Parathyroid adenoma (tissue), 2 donors: ENCODE measurements at regions not wholly inside any gene's neighbourhood (a gene's known extent, or its start where the extent isn't known, plus 50 kb on each side); places are given as distances from the start of the nearest gene placed in this dataset.

Experiments
- H2AFZ ChIP-seq: fragments of 300-600 bp; sonication (generic); one replicate; pipeline ENCODE4 v1.7.0; 2017; ENCODE audit warnings: antibody characterized with exemption, mild to moderate bottlenecking
- H3K27ac ChIP-seq: fragments of 300-600 bp; sonication (generic); one replicate; pipeline ENCODE4 v1.7.0; 2017
- H3K27me3 ChIP-seq: fragments of 300-600 bp; sonication (generic); one replicate; pipeline ENCODE4 v1.7.0; 2017; ENCODE audit warnings: low read length; ENCODE audit not compliant: control insufficient read depth, insufficient read depth
- H3K36me3 ChIP-seq: fragments of 300-600 bp; sonication (generic); one replicate; pipeline ENCODE4 v1.7.0; 2017; ENCODE audit warnings: low read length; ENCODE audit not compliant: control insufficient read depth, insufficient read depth
- H3K4me1 ChIP-seq: fragments of 300-600 bp; sonication (generic); one replicate; pipeline ENCODE4 v1.7.0; 2017; ENCODE audit warnings: control low read depth
- H3K4me2 ChIP-seq: fragments of 300-600 bp; sonication (generic); one replicate; pipeline ENCODE4 v1.7.0; 2017; ENCODE audit warnings: low read length
- H3K4me3 ChIP-seq: fragments of 300-600 bp; sonication (generic); one replicate; pipeline ENCODE4 v1.7.0; 2017; ENCODE audit warnings: low read depth, low read length
- H3K79me2 ChIP-seq: fragments of 300-600 bp; sonication (generic); one replicate; pipeline ENCODE4 v1.7.0; 2017; ENCODE audit warnings: control low read depth
- H3K9ac ChIP-seq: fragments of 300-600 bp; sonication (generic); one replicate; pipeline ENCODE4 v1.7.0; 2017; ENCODE audit warnings: mild to moderate bottlenecking
- H3K9me3 ChIP-seq: fragments of 300-600 bp; sonication (generic); one replicate; pipeline ENCODE4 v1.7.0; 2017; ENCODE audit warnings: low read length; ENCODE audit not compliant: control insufficient read depth
- CTCF ChIP-seq: fragments of 300-600 bp; sonication (generic); IDR thresholded peaks from one replicate; pipeline ENCODE4 v1.7.0; 2017; ENCODE audit warnings: antibody characterized with exemption, mild to moderate bottlenecking
- donor health status: primary hyperparathyroidism.

DNA sequence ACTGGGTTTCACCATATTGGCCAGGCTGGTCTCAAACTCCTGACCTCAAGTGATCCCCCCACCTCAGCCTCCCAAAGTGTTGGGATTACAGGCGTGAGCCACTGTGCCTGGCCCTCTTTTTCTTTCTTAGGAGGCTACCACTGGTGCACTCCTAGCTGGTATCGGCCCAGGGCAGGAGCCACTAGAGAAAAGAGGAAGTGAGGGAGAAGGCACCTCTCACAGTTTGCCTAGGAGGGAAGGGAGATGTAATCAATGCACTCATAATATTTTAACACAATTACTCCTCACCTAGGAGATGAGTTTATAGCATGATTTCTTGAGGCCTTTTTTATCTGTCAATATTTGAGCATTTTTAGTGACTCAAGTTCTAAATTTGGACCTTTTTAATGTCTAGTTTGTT is 189.0 kb upstream of the SOX4 start:
- Histone ChIP-seq H3K27me3 (no peaks in the 10 kb centered on the region), H3K9ac (no peak overlapping the region), H3K36me3 (no peaks in the 10 kb centered on the region), H3K27ac (no peak overlapping the region), H3K4me1 (no peaks in the 10 kb centered on the region), H3K4me2 (no peak overlapping the region), H2AFZ (no peak overlapping the region), H3K4me3 (no peak overlapping the region), H3K79me2 (no peaks in the 10 kb centered on the region), H3K9me3 (no peaks in the 10 kb centered on the region)
- TF ChIP-seq CTCF = no peak

GRCh38 chr6:21406316-21406715 is 187.2 kb upstream of the SOX4 start:
- Histone ChIP-seq H3K27me3 (no peaks in the 10 kb centered on the region), H3K4me1 (no peaks in the 10 kb centered on the region), H3K4me3 (no peak overlapping the region), H3K36me3 (no peaks in the 10 kb centered on the region), H3K9ac (no peak overlapping the region), H2AFZ (no peak overlapping the region), H3K79me2 (no peaks in the 10 kb centered on the region), H3K4me2 (no peak overlapping the region), H3K9me3 (no peaks in the 10 kb centered on the region), H3K27ac (no peak overlapping the region)
- TF ChIP-seq CTCF = no peak

DNA sequence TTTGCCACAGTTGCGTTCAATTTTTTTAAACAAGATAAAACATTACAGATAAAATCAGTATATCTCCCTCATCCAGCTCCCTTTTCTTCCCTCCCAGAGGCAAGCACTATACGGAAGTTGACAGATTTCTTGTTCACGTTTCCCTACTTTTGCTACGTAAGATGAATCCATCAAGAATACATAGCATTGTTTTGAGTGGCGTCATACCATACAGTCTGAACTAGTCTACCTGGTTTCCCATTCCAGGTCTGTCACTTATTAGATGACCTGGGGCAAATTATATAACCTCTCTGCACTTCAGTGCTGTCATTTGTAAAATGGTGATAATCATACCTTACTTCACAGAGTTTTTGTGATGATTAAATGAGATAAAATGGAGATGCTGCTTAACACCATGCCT is 184.3 kb upstream of the SOX4 start:
- Histone ChIP-seq H3K27me3 (no peaks in the 10 kb centered on the region), H3K79me2 (no peaks in the 10 kb centered on the region), H3K27ac (no peak overlapping the region), H3K4me2 (no peak overlapping the region), H3K4me1 (no peaks in the 10 kb centered on the region), H3K4me3 (no peak overlapping the region), H3K9ac (no peak overlapping the region), H3K36me3 (no peaks in the 10 kb centered on the region), H2AFZ (no peak overlapping the region), H3K9me3 (no peaks in the 10 kb centered on the region)
- TF ChIP-seq CTCF = no peak

GRCh38 chr6:21413428-21413827 is 180.1 kb upstream of the SOX4 start:
- no peaks in the 10 kb centered on the region for H3K36me3 ChIP-seq
- no peaks in the 10 kb centered on the region for H3K27me3 ChIP-seq
- H3K4me2 ChIP-seq = no peak overlapping the region
- no peak overlapping the region for H3K27ac ChIP-seq
- no peaks in the 10 kb centered on the region for H3K4me1 ChIP-seq
- H3K9ac ChIP-seq = no peak overlapping the region
- no peak overlapping the region for H2AFZ ChIP-seq
- H3K9me3 ChIP-seq = no peaks in the 10 kb centered on the region
- TF ChIP-seq CTCF = no peak
- no peak overlapping the region for H3K4me3 ChIP-seq
- no peaks in the 10 kb centered on the region for H3K79me2 ChIP-seq

GRCh38 chr6:21414065-21414464 is 179.5 kb upstream of the SOX4 start:
- no peak overlapping the region for H3K27ac ChIP-seq
- TF ChIP-seq CTCF = no peak

More at GRCh38 chr6:21414065-21414464, 179.5 kb upstream of the SOX4 start:
- no peaks in the 10 kb centered on the region for H3K79me2 ChIP-seq
- H3K4me1 ChIP-seq = no peaks in the 10 kb centered on the region
- no peak overlapping the region for H2AFZ ChIP-seq
- H3K4me2 ChIP-seq = no peak overlapping the region
- H3K9ac ChIP-seq = no peak overlapping the region
- H3K36me3 ChIP-seq = no peaks in the 10 kb centered on the region
- H3K9me3 ChIP-seq = no peaks in the 10 kb centered on the region
- no peak overlapping the region for H3K4me3 ChIP-seq
- H3K27me3 ChIP-seq = no peaks in the 10 kb centered on the region
